HCT116 (cell line): ENCODE measurements at regions not wholly inside any gene's neighbourhood (a gene's known extent, or its start where the extent isn't known, plus 50 kb on each side); places are given as distances from the start of the nearest gene placed in this dataset.

ENCODE experiments used
- ATAC-seq: fragments of 200-7000 bp; cut with Tn5 transposase; 2 replicates; pipeline ENCODE4 v1.9.1; 2020; ENCODE audit warnings: mild to moderate bottlenecking, moderate library complexity
- BruUV-seq: library from RNA; stranded (reverse); fragments of 400-500 nt; replicated peaks from 2 replicates; lab custom pipeline; 2021; lab: Mats Ljungman, UMichigan
- CTCF ChIA-PET: fragments of 300-600 bp; sonication (Branson Sonifier 250); formaldehyde crosslinking; loops from one replicate; lab custom pipeline; 2021; ENCODE audit warnings: antibody characterized with exemption; lab: Charles Lee
- POLR2A ChIA-PET: fragments of 300-600, 350-600 bp; sonication (Branson Sonifier 250); formaldehyde crosslinking; loops from one replicate; lab custom pipeline; 2021; ENCODE audit warnings: antibody characterized with exemption; lab: Charles Lee
- RAD21 ChIA-PET, 2 experiments: fragments of 300-600 bp; sonication (Branson Sonifier 250); formaldehyde crosslinking; loops; one replicate each; lab custom pipeline; 2023; ENCODE audit warnings: low total read pairs in 2 of 2; ENCODE audit not compliant: uncharacterized antibody in 2 of 2, unreplicated experiment in 2 of 2, low non-redundant PET in 1 of 2; lab: Charles Lee
- DNase-seq: peaks from one replicate; pipeline ENCODE4 v3.0.0-alpha.2; 2010; ENCODE audit warnings: low read depth, low spot score
- H2AFZ ChIP-seq: fragments of 200-600 bp; shearing (Covaris generic), sonication (generic); 2 replicates; pipeline ENCODE4 v1.6.1; 2017; ENCODE audit warnings: low read depth, mixed run types, mixed read lengths, antibody characterized with exemption, low read length; ENCODE audit not compliant: poor library complexity, severe bottlenecking
- H3K27ac ChIP-seq: 2 replicates; pipeline ENCODE4 v1.5.1; 2012; ENCODE audit warnings: low read depth, low read length
- H3K27me3 ChIP-seq: fragments of 200-600 bp; sonication (generic); 2 replicates; pipeline ENCODE4 v1.6.1; 2016; ENCODE audit warnings: mixed run types, low read length, mixed read lengths; ENCODE audit not compliant: insufficient read depth
- H3K36me3 ChIP-seq, 2 experiments: fragments of 200-500 bp in 1 of 2; fragments of 200-600 bp in 1 of 2; sonication (Bioruptor generic) in 1 of 2; sonication (generic) in 1 of 2; 2 replicates each; pipeline versions ENCODE4 v1.5.1 to v1.6.1; 2014 to 2016; ENCODE audit warnings: low read length in 2 of 2, inconsistent platforms in 1 of 2, mixed read lengths in 1 of 2, mixed run types in 1 of 2; ENCODE audit not compliant: insufficient read depth in 2 of 2, control insufficient read depth in 1 of 2
- H3K4me1 ChIP-seq, 2 experiments: fragments of 200-600 bp in 1 of 2; sonication (generic) in 1 of 2; 2 replicates each; pipeline versions ENCODE4 v1.5.1 to v1.6.1; 2012 to 2017; ENCODE audit warnings: low read length in 2 of 2, inconsistent platforms in 1 of 2, mild to moderate bottlenecking in 1 of 2, mixed read lengths in 1 of 2, mixed run types in 1 of 2, moderate library complexity in 1 of 2; ENCODE audit not compliant: insufficient read depth in 2 of 2, control insufficient read depth in 1 of 2
- H3K4me2 ChIP-seq: fragments of 200-600 bp; sonication (generic); 2 replicates; pipeline ENCODE4 v1.6.1; 2017; ENCODE audit warnings: mixed run types, low read length, mixed read lengths
- H3K4me3 ChIP-seq, 2 experiments: fragments of 200-600 bp in 1 of 2; sonication (generic) in 1 of 2; replicated peaks in 1 of 2; 2 replicates each; pipeline ENCODE4 v1.5.1; 2011 to 2016; ENCODE audit warnings: low read length in 2 of 2, control low read depth in 1 of 2, low read depth in 1 of 2, mild to moderate bottlenecking in 1 of 2, mixed read lengths in 1 of 2, mixed run types in 1 of 2
- H3K79me2 ChIP-seq: fragments of 200-600 bp; sonication (generic); 2 replicates; pipeline ENCODE4 v1.6.1; 2017; ENCODE audit warnings: mild to moderate bottlenecking, mixed run types, low read length, moderate library complexity, mixed read lengths; ENCODE audit not compliant: insufficient read depth
- H3K9ac ChIP-seq: fragments of 200-600 bp; sonication (generic); 2 replicates; pipeline ENCODE4 v1.6.1; 2016; ENCODE audit warnings: low read length, mixed read lengths
- H3K9me2 ChIP-seq: fragments of 200-600 bp; sonication (generic), shearing (Covaris generic); 2 replicates; pipeline ENCODE4 v1.6.1; 2017; ENCODE audit warnings: mixed run types, mild to moderate bottlenecking, moderate library complexity; ENCODE audit not compliant: insufficient read depth
- H3K9me3 ChIP-seq, 2 experiments: fragments of 200-500 bp in 1 of 2; fragments of 200-600 bp in 1 of 2; sonication (Bioruptor generic) in 1 of 2; sonication (generic) in 1 of 2; 2 replicates each; pipeline ENCODE4 v1.6.1; 2014 to 2017; ENCODE audit warnings: low read length in 2 of 2, mixed read lengths in 2 of 2, inconsistent platforms in 1 of 2, low read depth in 1 of 2, mild to moderate bottlenecking in 1 of 2, mixed run types in 1 of 2, moderate library complexity in 1 of 2; ENCODE audit not compliant: control insufficient read depth in 1 of 2, insufficient read depth in 1 of 2
- H4K20me1 ChIP-seq: fragments of 200-600 bp; sonication (generic), shearing (Covaris generic); 2 replicates; pipeline ENCODE4 v1.6.1; 2017; ENCODE audit warnings: mixed run types, mild to moderate bottlenecking, moderate library complexity; ENCODE audit not compliant: insufficient read depth
- ATF3 ChIP-seq: IDR thresholded peaks from 2 replicates; pipeline ENCODE4 v1.6.1; 2012
- CEBPB ChIP-seq: IDR thresholded peaks from 2 replicates; pipeline ENCODE4 v1.6.1; 2012; ENCODE audit warnings: low read depth
- CTCF ChIP-seq, 3 experiments: fragments of 200-600 bp in 1 of 3; sonication (generic) in 1 of 3; IDR thresholded peaks in 2 of 3; conservative IDR thresholded peaks in 1 of 3; 2 replicates each; pipeline ENCODE4 v1.5.1; 2012 to 2017; ENCODE audit warnings: low read depth in 2 of 3, low read length in 2 of 3, antibody characterized with exemption in 1 of 3, borderline replicate concordance in 1 of 3, control low read depth in 1 of 3, mild to moderate bottlenecking in 1 of 3, mixed read lengths in 1 of 3, mixed run types in 1 of 3, moderate library complexity in 1 of 3; ENCODE audit not compliant: insufficient read depth in 1 of 3
- EGR1 ChIP-seq: IDR thresholded peaks from 2 replicates; pipeline ENCODE4 v1.6.1; 2012; ENCODE audit warnings: low read depth
- ELF1 ChIP-seq: IDR thresholded peaks from 2 replicates; pipeline ENCODE4 v1.6.1; 2012; ENCODE audit warnings: low read depth, borderline replicate concordance
- EZH2phosphoT487 ChIP-seq: fragments of 200-600 bp; IDR thresholded peaks from 2 replicates; pipeline ENCODE4 v1.6.1; 2018; ENCODE audit warnings: antibody characterized with exemption, borderline replicate concordance
- FOSL1 ChIP-seq: IDR thresholded peaks from 2 replicates; pipeline ENCODE4 v1.6.1; 2012; ENCODE audit warnings: low read depth
- JUND ChIP-seq: IDR thresholded peaks from 2 replicates; pipeline ENCODE4 v1.6.1; 2012
- POLR2A ChIP-seq: IDR thresholded peaks from 2 replicates; pipeline ENCODE4 v1.7.0; 2011; ENCODE audit warnings: borderline replicate concordance; ENCODE audit not compliant: insufficient read depth, insufficient read length; ENCODE audit errors: extremely low read depth
- POLR2AphosphoS5 ChIP-seq: IDR thresholded peaks from 2 replicates; pipeline ENCODE4 v1.6.1; 2011; ENCODE audit warnings: mild to moderate bottlenecking, low read depth, low read length, moderate library complexity
- RAD21 ChIP-seq: IDR thresholded peaks from 2 replicates; pipeline ENCODE4 v1.6.1; 2012; ENCODE audit warnings: low read depth, mild to moderate bottlenecking
- SP1 ChIP-seq: IDR thresholded peaks from 2 replicates; pipeline ENCODE4 v1.6.1; 2012; ENCODE audit warnings: low read depth
- ZBTB33 ChIP-seq: IDR thresholded peaks from 2 replicates; pipeline ENCODE4 v1.6.1; 2011; ENCODE audit warnings: mild to moderate bottlenecking, low read length, moderate library complexity; ENCODE audit not compliant: insufficient replicate concordance; ENCODE audit errors: extremely low read depth
- ZNF274 ChIP-seq: fragments of 200-500 bp; sonication (Bioruptor generic); IDR thresholded peaks from 2 replicates; pipeline ENCODE4 v1.6.1; 2014; ENCODE audit warnings: mild to moderate bottlenecking, low read depth, low read length, inconsistent platforms
- intact Hi-C: fragments of 100-400 bp; cut with micrococcal nuclease; formaldehyde crosslinking; loops from 2 replicates; pipeline ENCODE4 v1.10.0; 2022
- TF ChIP-seq, protein P1 (sequence below): IDR thresholded peaks from 2 replicates; pipeline ENCODE4 v1.6.1; 2012

GRCh38 chr5:112647428-112647827 is 90.3 kb upstream of the APC start (continued):
- TF ChIP-seq ZBTB33 = no peak
- no peak for TF ChIP-seq POLR2AphosphoS5
- TF ChIP-seq ATF3 = no peak
- no peak for TF ChIP-seq JUND
- no peak for TF ChIP-seq ZNF274
- no peak for TF ChIP-seq RAD21
- TF ChIP-seq, protein P1, sequence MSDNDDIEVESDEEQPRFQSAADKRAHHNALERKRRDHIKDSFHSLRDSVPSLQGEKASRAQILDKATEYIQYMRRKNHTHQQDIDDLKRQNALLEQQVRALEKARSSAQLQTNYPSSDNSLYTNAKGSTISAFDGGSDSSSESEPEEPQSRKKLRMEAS = no peak
- TF ChIP-seq CEBPB = no peak
- TF ChIP-seq ELF1 = no peak
- TF ChIP-seq FOSL1 = no peak

DNA sequence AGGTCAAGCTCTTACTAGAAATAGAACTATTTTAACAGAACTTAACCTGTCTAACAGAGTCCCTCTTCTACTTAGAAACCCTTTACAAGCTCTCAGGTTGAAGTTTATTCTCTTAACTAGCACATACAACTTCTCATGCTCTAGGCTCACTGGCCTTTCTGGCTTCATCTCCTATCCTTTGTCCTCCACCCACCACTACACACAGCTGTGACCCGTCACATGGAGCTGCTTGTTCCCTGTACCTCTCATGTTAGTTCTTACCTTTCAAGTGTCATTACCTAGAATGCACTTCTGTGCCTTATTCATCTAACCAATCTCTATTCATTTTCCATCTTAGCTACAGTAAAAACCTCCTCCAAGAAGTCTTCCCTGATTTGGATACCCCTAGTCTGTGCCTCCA is 89.4 kb upstream of the APC start:
- no TSS peak for BruUV-seq
- no peak overlapping the region for H3K27ac ChIP-seq
- intact Hi-C loops = no loop called here
- TF ChIP-seq EGR1 (no peak), SP1 (no peak), EZH2phosphoT487 (no peak), CTCF (IDR thresholded peaks at IDR 0.05 in 2 of 3, conservative IDR thresholded peaks at IDR 0.05 in 1 of 3; ENCODE audit: borderline replicate concordance in 1 of 3, insufficient read depth in 1 of 3, low read depth in 2 of 3, low read length in 2 of 3) (no peak), POLR2A (no peak)
- TF ChIP-seq, protein P1 = no peak
- H3K4me2 ChIP-seq = no peak overlapping the region
- ChIA-PET RAD21 (no interaction called here), CTCF (no interaction called here), POLR2A (no interaction called here)
- no peak overlapping the region for H3K9ac ChIP-seq
- no peaks in the 10 kb centered on the region for H3K9me3 ChIP-seq
- H3K9me2 ChIP-seq = no peaks in the 10 kb centered on the region
- no peaks in the 10 kb centered on the region for H3K27me3 ChIP-seq
- no peaks in the 10 kb centered on the region for H3K79me2 ChIP-seq
- H3K4me1 ChIP-seq = no peaks in the 10 kb centered on the region
- ATAC-seq (no peak), DNase-seq (no peak)
- no peak overlapping the region for H2AFZ ChIP-seq
- no peaks in the 10 kb centered on the region for H4K20me1 ChIP-seq
- H3K36me3 ChIP-seq = no peaks in the 10 kb centered on the region
- no peak overlapping the region for H3K4me3 ChIP-seq
